Fibroblast of lung (primary cell): ENCODE measurements at regions not wholly inside any gene's neighbourhood (a gene's known extent, or its start where the extent isn't known, plus 50 kb on each side); places are given as distances from the start of the nearest gene placed in this dataset.

Experiments used
- DNase-seq, 2 donors: peaks; one replicate each; pipeline versions ENCODE4 v3.0.0 to v3.0.0-alpha.2; 2010; ENCODE audit warnings: low read depth in 2 of 2
- H2AFZ ChIP-seq: 2 replicates; pipeline ENCODE4 v1.5.1; 2012; ENCODE audit warnings: low read length, control low read depth, inconsistent platforms
- H3K27ac ChIP-seq: 2 replicates; pipeline ENCODE4 v1.5.1; 2011; ENCODE audit warnings: low read length, control low read depth; ENCODE audit not compliant: insufficient read depth
- H3K27me3 ChIP-seq: 2 replicates; pipeline ENCODE4 v1.5.1; 2011; ENCODE audit warnings: mild to moderate bottlenecking, low read length; ENCODE audit not compliant: control insufficient read depth, insufficient read depth
- H3K36me3 ChIP-seq: 2 replicates; pipeline ENCODE4 v1.5.1; 2011; ENCODE audit warnings: low read length; ENCODE audit not compliant: control insufficient read depth, insufficient read depth
- H3K4me1 ChIP-seq: 2 replicates; pipeline ENCODE4 v1.5.1; 2011; ENCODE audit warnings: low read length; ENCODE audit not compliant: control insufficient read depth, insufficient read depth; ENCODE audit errors: extremely low read depth
- H3K4me2 ChIP-seq: 2 replicates; pipeline ENCODE4 v1.5.1; 2011; ENCODE audit warnings: low read length, control low read depth; ENCODE audit not compliant: insufficient read depth; ENCODE audit errors: extremely low read depth
- H3K4me3 ChIP-seq, 4 experiments: fragments of 200-600 bp in 1 of 4; sonication (generic) in 1 of 4; replicated peaks in 1 of 4; 2 replicates each; pipeline ENCODE4 v1.5.1; 2011 to 2016; ENCODE audit warnings: low read length in 4 of 4, low read depth in 3 of 4, mild to moderate bottlenecking in 3 of 4, control low read depth in 2 of 4, inconsistent platforms in 1 of 4, mixed read lengths in 1 of 4; ENCODE audit not compliant: insufficient read depth in 1 of 4; ENCODE audit errors: control extremely low read depth in 1 of 4
- H3K79me2 ChIP-seq: 2 replicates; pipeline ENCODE4 v1.5.1; 2012; ENCODE audit warnings: mild to moderate bottlenecking, low read length, inconsistent platforms; ENCODE audit not compliant: control insufficient read depth, insufficient read depth
- H3K9ac ChIP-seq: 2 replicates; pipeline ENCODE4 v1.5.1; 2011; ENCODE audit warnings: mild to moderate bottlenecking, low read length, control low read depth; ENCODE audit not compliant: insufficient read depth
- H3K9me3 ChIP-seq: 2 replicates; pipeline ENCODE4 v1.5.1; 2012; ENCODE audit warnings: low read depth, low read length; ENCODE audit not compliant: control insufficient read depth, insufficient read depth
- H4K20me1 ChIP-seq: 2 replicates; pipeline ENCODE4 v1.5.1; 2011; ENCODE audit warnings: low read length; ENCODE audit not compliant: control insufficient read depth, insufficient read depth; ENCODE audit errors: extremely low read depth
- EZH2 ChIP-seq: IDR thresholded peaks from 2 replicates; pipeline ENCODE4 v1.5.1; 2012; ENCODE audit warnings: low read length, control low read depth, mild to moderate bottlenecking; ENCODE audit errors: missing control alignments
- TF ChIP-seq, protein P1 (sequence below), 2 donors: IDR thresholded peaks in 1 of 2; conservative IDR thresholded peaks in 1 of 2; 1 replicate in 1 of 2; 2 replicates in 1 of 2; pipeline ENCODE4 v1.5.1; 2011 to 2012; ENCODE audit warnings: low read length in 2 of 2, control low read depth in 1 of 2, inconsistent platforms in 1 of 2, low read depth in 1 of 2, mild to moderate bottlenecking in 1 of 2

DNA sequence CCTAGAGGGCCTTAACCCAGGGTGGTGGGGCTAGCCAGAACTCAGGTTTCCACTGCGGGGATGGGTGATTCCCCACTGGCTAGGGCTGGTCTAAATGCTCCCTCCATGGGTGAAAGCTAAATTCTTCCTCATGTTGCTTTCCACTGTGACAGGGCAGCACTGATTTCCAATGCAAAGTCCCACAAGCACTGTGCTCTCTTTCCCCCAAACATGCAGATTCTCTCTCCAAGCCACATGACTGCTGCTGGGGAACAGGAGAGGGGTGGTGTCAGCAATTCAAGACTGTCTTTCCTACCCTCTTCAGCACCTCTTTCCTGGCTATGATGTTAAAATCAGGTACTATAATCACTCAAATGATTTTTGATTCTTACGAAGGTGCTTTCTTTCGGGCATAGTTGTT lies 215.5 kb downstream of the RWDD3 start:
- TF ChIP-seq EZH2, result no peak
- TF ChIP-seq, protein P1, sequence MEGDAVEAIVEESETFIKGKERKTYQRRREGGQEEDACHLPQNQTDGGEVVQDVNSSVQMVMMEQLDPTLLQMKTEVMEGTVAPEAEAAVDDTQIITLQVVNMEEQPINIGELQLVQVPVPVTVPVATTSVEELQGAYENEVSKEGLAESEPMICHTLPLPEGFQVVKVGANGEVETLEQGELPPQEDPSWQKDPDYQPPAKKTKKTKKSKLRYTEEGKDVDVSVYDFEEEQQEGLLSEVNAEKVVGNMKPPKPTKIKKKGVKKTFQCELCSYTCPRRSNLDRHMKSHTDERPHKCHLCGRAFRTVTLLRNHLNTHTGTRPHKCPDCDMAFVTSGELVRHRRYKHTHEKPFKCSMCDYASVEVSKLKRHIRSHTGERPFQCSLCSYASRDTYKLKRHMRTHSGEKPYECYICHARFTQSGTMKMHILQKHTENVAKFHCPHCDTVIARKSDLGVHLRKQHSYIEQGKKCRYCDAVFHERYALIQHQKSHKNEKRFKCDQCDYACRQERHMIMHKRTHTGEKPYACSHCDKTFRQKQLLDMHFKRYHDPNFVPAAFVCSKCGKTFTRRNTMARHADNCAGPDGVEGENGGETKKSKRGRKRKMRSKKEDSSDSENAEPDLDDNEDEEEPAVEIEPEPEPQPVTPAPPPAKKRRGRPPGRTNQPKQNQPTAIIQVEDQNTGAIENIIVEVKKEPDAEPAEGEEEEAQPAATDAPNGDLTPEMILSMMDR (conservative IDR thresholded peaks at IDR 0.05 in 1 of 2, IDR thresholded peaks at IDR 0.05 in 1 of 2; ENCODE audit: low read depth in 1 of 2, low read length in 2 of 2), result no peak
- DNase-seq, result no peak
- Histone ChIP-seq H2AFZ (no peak overlapping the region), H4K20me1 (no peaks in the 10 kb centered on the region), H3K4me2 (no peak overlapping the region), H3K27ac (no peak overlapping the region), H3K9ac (no peak overlapping the region), H3K4me1 (no peaks in the 10 kb centered on the region), H3K36me3 (no peaks in the 10 kb centered on the region), H3K27me3 (no peaks in the 10 kb centered on the region), H3K9me3 (no peaks in the 10 kb centered on the region), H3K79me2 (no peaks in the 10 kb centered on the region), H3K4me3 (no peak overlapping the region)

- no peaks in the 10 kb centered on the region for H3K27me3 ChIP-seq
- H3K36me3 ChIP-seq, result no peaks in the 10 kb centered on the region
Observed at GRCh38 chr1:95451054-95451453, 217.0 kb downstream of the RWDD3 start.

GRCh38 chr1:95451904-95452303 lies 217.9 kb downstream of the RWDD3 start:
- H3K9ac ChIP-seq, result no peak overlapping the region
- DNase-seq, result no peak
- H3K27me3 ChIP-seq, result no peaks in the 10 kb centered on the region
- no peaks in the 10 kb centered on the region for H3K9me3 ChIP-seq
- no peak overlapping the region for H2AFZ ChIP-seq
- no peaks in the 10 kb centered on the region for H3K4me1 ChIP-seq
- no peak overlapping the region for H3K4me2 ChIP-seq
- TF ChIP-seq EZH2, result no peak
- TF ChIP-seq, protein P1 (conservative IDR thresholded peaks at IDR 0.05 in 1 of 2, IDR thresholded peaks at IDR 0.05 in 1 of 2; ENCODE audit: low read depth in 1 of 2, low read length in 2 of 2), result no peak
- no peaks in the 10 kb centered on the region for H4K20me1 ChIP-seq
- no peak overlapping the region for H3K4me3 ChIP-seq
- H3K27ac ChIP-seq, result no peak overlapping the region
- no peaks in the 10 kb centered on the region for H3K79me2 ChIP-seq
- no peaks in the 10 kb centered on the region for H3K36me3 ChIP-seq

More at GRCh38 chr1:95451054-95451453, 217.0 kb downstream of the RWDD3 start:
- Histone ChIP-seq H3K9me3 (no peaks in the 10 kb centered on the region), H3K4me3 (no peak overlapping the region), H3K27ac (no peak overlapping the region), H2AFZ (no peak overlapping the region), H3K79me2 (no peaks in the 10 kb centered on the region), H4K20me1 (no peaks in the 10 kb centered on the region), H3K4me2 (no peak overlapping the region), H3K4me1 (no peaks in the 10 kb centered on the region), H3K9ac (no peak overlapping the region)
- no peak for TF ChIP-seq EZH2
- TF ChIP-seq, protein P1 (conservative IDR thresholded peaks at IDR 0.05 in 1 of 2, IDR thresholded peaks at IDR 0.05 in 1 of 2; ENCODE audit: low read depth in 1 of 2, low read length in 2 of 2), result no peak
- no peak for DNase-seq
